ENCODE measurements at regions not wholly inside any gene's neighbourhood (a gene's known extent, or its start where the extent isn't known, plus 50 kb on each side); places are given as distances from the start of the nearest gene placed in this dataset.

GRCh38 chr7:46954181-46954580 is 627.7 kb downstream of the TNS3 start:
- no peak for FAIRE-seq
- H3K9me3 ChIP-seq (ENCODE audit: insufficient read depth, low read depth, low read length), result no peaks in the 10 kb centered on the region

GRCh38 chr7:46953008-46953407 is 628.9 kb downstream of the TNS3 start:
- Mint-ChIP-seq H3K4me3 (ENCODE audit: unreplicated experiment) (no peak overlapping the region), H3K9me3 (ENCODE audit: unreplicated experiment) (no peaks in the 10 kb centered on the region), H3K4me1 (ENCODE audit: low read depth, unreplicated experiment) (no peaks in the 10 kb centered on the region), H3K27ac (ENCODE audit: unreplicated experiment) (no peak overlapping the region), H3K36me3 (ENCODE audit: low read depth, unreplicated experiment) (no peaks in the 10 kb centered on the region), H3K27me3 (ENCODE audit: low read depth, unreplicated experiment) (peaks cover 1% of the 10 kb centered on the region)
- Histone ChIP-seq H3K9me3 (ENCODE audit: insufficient read depth, low read depth, low read length) (no peaks in the 10 kb centered on the region), H3K4me1 (ENCODE audit: insufficient read depth, low read length) (no peaks in the 10 kb centered on the region), H2AFZ (ENCODE audit: low read depth, low read length) (no peak overlapping the region), H3K4me2 (ENCODE audit: low read length) (no peak overlapping the region), H4K20me1 (ENCODE audit: insufficient read depth, low read length) (no peaks in the 10 kb centered on the region), H3K79me2 (ENCODE audit: insufficient read depth, low read length) (no peaks in the 10 kb centered on the region), H3K27me3 (ENCODE audit: insufficient read depth, low read length) (no peaks in the 10 kb centered on the region), H3K36me3 (ENCODE audit: insufficient read depth, low read length) (no peaks in the 10 kb centered on the region), H3K9ac (ENCODE audit: low read length) (no peak overlapping the region), H3K4me3 (ENCODE audit: insufficient read depth, low read depth, low read length) (no peak overlapping the region), H3K27ac (ENCODE audit: low read depth, low read length) (no peak overlapping the region)
- DNase-seq (ENCODE audit: low read depth) (no peak), FAIRE-seq (no peak)
- no peak for TF ChIP-seq EZH2 (IDR thresholded peaks at IDR 0.05; ENCODE audit: insufficient read depth, low read length)
- no peak for TF ChIP-seq CTCF (IDR thresholded peaks at IDR 0.05; ENCODE audit: insufficient read depth, low read depth, low read length)

More at GRCh38 chr7:46954181-46954580, 627.7 kb downstream of the TNS3 start:
- Mint-ChIP-seq H3K27me3 (ENCODE audit: low read depth, unreplicated experiment) (peaks cover 1% of the 10 kb centered on the region), H3K4me3 (ENCODE audit: unreplicated experiment) (no peak overlapping the region), H3K27ac (ENCODE audit: unreplicated experiment) (no peak overlapping the region), H3K4me1 (ENCODE audit: low read depth, unreplicated experiment) (no peaks in the 10 kb centered on the region), H3K9me3 (ENCODE audit: unreplicated experiment) (peaks cover 2% of the 10 kb centered on the region), H3K36me3 (ENCODE audit: low read depth, unreplicated experiment) (no peaks in the 10 kb centered on the region)
- H3K27ac ChIP-seq (ENCODE audit: low read depth, low read length), result no peak overlapping the region
- H3K4me2 ChIP-seq (ENCODE audit: low read length), result no peak overlapping the region
- H3K4me1 ChIP-seq (ENCODE audit: insufficient read depth, low read length), result no peaks in the 10 kb centered on the region
- no peaks in the 10 kb centered on the region for H3K27me3 ChIP-seq (ENCODE audit: insufficient read depth, low read length)
- no peaks in the 10 kb centered on the region for H3K79me2 ChIP-seq (ENCODE audit: insufficient read depth, low read length)
- TF ChIP-seq EZH2 (IDR thresholded peaks at IDR 0.05; ENCODE audit: insufficient read depth, low read length) (no peak), CTCF (IDR thresholded peaks at IDR 0.05; ENCODE audit: insufficient read depth, low read depth, low read length) (no peak)
- H4K20me1 ChIP-seq (ENCODE audit: insufficient read depth, low read length), result no peaks in the 10 kb centered on the region
- no peak overlapping the region for H2AFZ ChIP-seq (ENCODE audit: low read depth, low read length)
- no peaks in the 10 kb centered on the region for H3K36me3 ChIP-seq (ENCODE audit: insufficient read depth, low read length)
- peak; percentile 32 for DNase-seq (ENCODE audit: low read depth)
- H3K9ac ChIP-seq (ENCODE audit: low read length), result no peak overlapping the region
- H3K4me3 ChIP-seq (ENCODE audit: insufficient read depth, low read depth, low read length), result no peak overlapping the region

- H3K27ac Mint-ChIP-seq (ENCODE audit: unreplicated experiment), result no peak overlapping the region
- Histone ChIP-seq H4K20me1 (ENCODE audit: insufficient read depth, low read length) (no peaks in the 10 kb centered on the region), H2AFZ (ENCODE audit: low read depth, low read length) (no peak overlapping the region), H3K27ac (ENCODE audit: low read depth, low read length) (no peak overlapping the region), H3K79me2 (ENCODE audit: insufficient read depth, low read length) (no peaks in the 10 kb centered on the region), H3K4me2 (ENCODE audit: low read length) (no peak overlapping the region), H3K4me3 (ENCODE audit: insufficient read depth, low read depth, low read length) (no peak overlapping the region), H3K4me1 (ENCODE audit: insufficient read depth, low read length) (no peaks in the 10 kb centered on the region), H3K9me3 (ENCODE audit: insufficient read depth, low read depth, low read length) (no peaks in the 10 kb centered on the region), H3K9ac (ENCODE audit: low read length) (no peak overlapping the region), H3K36me3 (ENCODE audit: insufficient read depth, low read length) (no peaks in the 10 kb centered on the region), H3K27me3 (ENCODE audit: insufficient read depth, low read length) (no peaks in the 10 kb centered on the region)
- H3K4me3 Mint-ChIP-seq (ENCODE audit: unreplicated experiment), result no peak overlapping the region
- peaks cover 1% of the 10 kb centered on the region for H3K27me3 Mint-ChIP-seq (ENCODE audit: low read depth, unreplicated experiment)
- no peak for FAIRE-seq
- H3K4me1 Mint-ChIP-seq (ENCODE audit: low read depth, unreplicated experiment), result peaks cover 2% of the 10 kb centered on the region
- TF ChIP-seq EZH2 (IDR thresholded peaks at IDR 0.05; ENCODE audit: insufficient read depth, low read length) (no peak), CTCF (IDR thresholded peaks at IDR 0.05; ENCODE audit: insufficient read depth, low read depth, low read length) (no peak)
- no peaks in the 10 kb centered on the region for H3K9me3 Mint-ChIP-seq (ENCODE audit: unreplicated experiment)
- DNase-seq (ENCODE audit: low read depth), result no peak
- no peaks in the 10 kb centered on the region for H3K36me3 Mint-ChIP-seq (ENCODE audit: low read depth, unreplicated experiment)
Measured at GRCh38 chr7:46949270-46949931, 632.5 kb downstream of the TNS3 start.
